SK-N-SH treated with all-trans-retinoic acid at 6 μM for 48 hours (cell line): ENCODE measurements at regions not wholly inside any gene's neighbourhood (a gene's known extent, or its start where the extent isn't known, plus 50 kb on each side); places are given as distances from the start of the nearest gene placed in this dataset.
"Not testable (repeated sequence)": the region's sequence is repeated elsewhere in the genome, so short reads cannot be mapped to it uniquely, and the experiment has no call there.

Source experiments
- ATAC-seq: fragments of 200-7000 bp; cut with Tn5 transposase; 3 replicates; pipeline ENCODE4 v1.9.1; 2020; ENCODE audit warnings: mild to moderate bottlenecking, moderate library complexity
- ARNTL ChIP-seq: fragments of 450-650 bp; formaldehyde crosslinking; IDR thresholded peaks from 2 replicates; pipeline ENCODE4 v1.5.0; 2020; ENCODE audit warnings: low read depth, mild to moderate bottlenecking, moderate library complexity, borderline replicate concordance
- BACH2 ChIP-seq: fragments of 250-450 bp; sonication (Bioruptor Pico); IDR thresholded peaks from 2 replicates; pipeline ENCODE4 v1.9.0; 2021; ENCODE audit warnings: mild to moderate bottlenecking, borderline replicate concordance
- CSDC2 ChIP-seq: fragments of 250-450 bp; sonication (Bioruptor Pico); IDR thresholded peaks from 2 replicates; pipeline ENCODE4 v1.5.0; 2020; ENCODE audit warnings: mild to moderate bottlenecking, moderate library complexity
- ESRRG ChIP-seq: fragments of 250-450 bp; sonication (Bioruptor Pico); IDR thresholded peaks from 2 replicates; pipeline ENCODE4 v1.6.1; 2021; ENCODE audit warnings: mild to moderate bottlenecking
- GLIS3 ChIP-seq: fragments of 250-450 bp; sonication (Bioruptor Pico); IDR thresholded peaks from 2 replicates; pipeline ENCODE4 v1.5.0; 2020; ENCODE audit warnings: mild to moderate bottlenecking, moderate library complexity
- ISL1 ChIP-seq: fragments of 250-450 bp; sonication (Bioruptor Pico); IDR thresholded peaks from 2 replicates; pipeline ENCODE4 v2.1.2; 2022; ENCODE audit warnings: mild to moderate bottlenecking, moderate library complexity
- OSR1 ChIP-seq: fragments of 250-450 bp; sonication (Bioruptor Pico); IDR thresholded peaks from 2 replicates; pipeline ENCODE4 v1.8.0; 2022; ENCODE audit warnings: moderate library complexity, mild to moderate bottlenecking, inconsistent platforms
- PATZ1 ChIP-seq: fragments of 250-450 bp; sonication (Bioruptor Pico); IDR thresholded peaks from 2 replicates; pipeline ENCODE4 v1.8.0; 2020; ENCODE audit warnings: mild to moderate bottlenecking, moderate library complexity, borderline replicate concordance
- PPARA ChIP-seq: fragments of 250-450 bp; sonication (Bioruptor Pico); IDR thresholded peaks from 2 replicates; pipeline ENCODE4 v1.5.0; 2020; ENCODE audit warnings: mild to moderate bottlenecking, borderline replicate concordance
- RARB ChIP-seq: fragments of 250-450 bp; sonication (Bioruptor Pico); IDR thresholded peaks from 2 replicates; pipeline ENCODE4 v1.8.0; 2021; ENCODE audit warnings: mild to moderate bottlenecking, moderate library complexity
- SNAI2 ChIP-seq: fragments of 250-450 bp; sonication (Bioruptor Pico); IDR thresholded peaks from 2 replicates; pipeline ENCODE4 v1.5.0; 2020; ENCODE audit warnings: mild to moderate bottlenecking, moderate library complexity
- TCF4 ChIP-seq: fragments of 250-450 bp; sonication (Bioruptor Pico); IDR thresholded peaks from 2 replicates; pipeline ENCODE4 v1.8.0; 2021; ENCODE audit warnings: mild to moderate bottlenecking, moderate library complexity, borderline replicate concordance
- ZC3H10 ChIP-seq: fragments of 250-450 bp; sonication (Bioruptor Pico); IDR thresholded peaks from 2 replicates; pipeline ENCODE4 v1.5.1; 2021; ENCODE audit warnings: mild to moderate bottlenecking, moderate library complexity
- ZFP3 ChIP-seq: fragments of 250-450 bp; sonication (Bioruptor Pico); IDR thresholded peaks from 2 replicates; pipeline ENCODE4 v1.5.0; 2020; ENCODE audit warnings: mild to moderate bottlenecking, moderate library complexity
- ZFP30 ChIP-seq: fragments of 450-650 bp; formaldehyde crosslinking; IDR thresholded peaks from 2 replicates; pipeline ENCODE4 v1.5.0; 2022; ENCODE audit warnings: mild to moderate bottlenecking, moderate library complexity
- ZNF565 ChIP-seq: fragments of 450-650 bp; formaldehyde crosslinking; conservative IDR thresholded peaks from 2 replicates; pipeline ENCODE4 v1.5.0; 2020; ENCODE audit warnings: low read depth, mild to moderate bottlenecking, moderate library complexity
- ZNF8 ChIP-seq: fragments of 450-650 bp; formaldehyde crosslinking; IDR thresholded peaks from 2 replicates; pipeline ENCODE4 v1.5.0; 2020; ENCODE audit warnings: mild to moderate bottlenecking, moderate library complexity
- TF ChIP-seq, protein P1 (sequence below): fragments of 250-450 bp; sonication (Bioruptor Pico); IDR thresholded peaks from 2 replicates; pipeline ENCODE4 v1.5.1; 2020; ENCODE audit warnings: low read depth, mild to moderate bottlenecking, moderate library complexity
- TF ChIP-seq, protein P2 (sequence below): fragments of 250-450 bp; sonication (Bioruptor Pico); IDR thresholded peaks from 2 replicates; pipeline ENCODE4 v1.8.0; 2021; ENCODE audit warnings: low read depth, mild to moderate bottlenecking, moderate library complexity, borderline replicate concordance
- TF ChIP-seq, protein P3 (sequence below): fragments of 250-450 bp; sonication (Bioruptor Pico); IDR thresholded peaks from 2 replicates; pipeline ENCODE4 v1.5.0; 2020; ENCODE audit warnings: mild to moderate bottlenecking, moderate library complexity

- ATAC-seq: no peak
- TF ChIP-seq, protein P1, sequence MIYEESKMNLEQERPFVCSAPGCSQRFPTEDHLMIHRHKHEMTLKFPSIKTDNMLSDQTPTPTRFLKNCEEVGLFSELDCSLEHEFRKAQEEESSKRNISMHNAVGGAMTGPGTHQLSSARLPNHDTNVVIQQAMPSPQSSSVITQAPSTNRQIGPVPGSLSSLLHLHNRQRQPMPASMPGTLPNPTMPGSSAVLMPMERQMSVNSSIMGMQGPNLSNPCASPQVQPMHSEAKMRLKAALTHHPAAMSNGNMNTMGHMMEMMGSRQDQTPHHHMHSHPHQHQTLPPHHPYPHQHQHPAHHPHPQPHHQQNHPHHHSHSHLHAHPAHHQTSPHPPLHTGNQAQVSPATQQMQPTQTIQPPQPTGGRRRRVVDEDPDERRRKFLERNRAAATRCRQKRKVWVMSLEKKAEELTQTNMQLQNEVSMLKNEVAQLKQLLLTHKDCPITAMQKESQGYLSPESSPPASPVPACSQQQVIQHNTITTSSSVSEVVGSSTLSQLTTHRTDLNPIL (CRISPR knock-in tag): no peak
- no peak for TF ChIP-seq ESRRG (CRISPR knock-in tag)
- no peak for TF ChIP-seq PPARA (CRISPR knock-in tag)
- no peak for TF ChIP-seq SNAI2 (CRISPR knock-in tag)
- TF ChIP-seq ZNF8 (CRISPR knock-in tag): no peak
- no peak for TF ChIP-seq TCF4 (CRISPR knock-in tag)
- TF ChIP-seq RARB (CRISPR knock-in tag): no peak
- no peak for TF ChIP-seq GLIS3 (CRISPR knock-in tag)
- TF ChIP-seq PATZ1 (CRISPR knock-in tag): no peak
- TF ChIP-seq, protein P2, sequence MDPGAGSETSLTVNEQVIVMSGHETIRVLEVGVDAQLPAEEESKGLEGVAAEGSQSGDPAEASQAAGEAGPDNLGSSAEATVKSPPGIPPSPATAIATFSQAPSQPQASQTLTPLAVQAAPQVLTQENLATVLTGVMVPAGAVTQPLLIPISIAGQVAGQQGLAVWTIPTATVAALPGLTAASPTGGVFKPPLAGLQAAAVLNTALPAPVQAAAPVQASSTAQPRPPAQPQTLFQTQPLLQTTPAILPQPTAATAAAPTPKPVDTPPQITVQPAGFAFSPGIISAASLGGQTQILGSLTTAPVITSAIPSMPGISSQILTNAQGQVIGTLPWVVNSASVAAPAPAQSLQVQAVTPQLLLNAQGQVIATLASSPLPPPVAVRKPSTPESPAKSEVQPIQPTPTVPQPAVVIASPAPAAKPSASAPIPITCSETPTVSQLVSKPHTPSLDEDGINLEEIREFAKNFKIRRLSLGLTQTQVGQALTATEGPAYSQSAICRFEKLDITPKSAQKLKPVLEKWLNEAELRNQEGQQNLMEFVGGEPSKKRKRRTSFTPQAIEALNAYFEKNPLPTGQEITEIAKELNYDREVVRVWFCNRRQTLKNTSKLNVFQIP (CRISPR knock-in tag): no peak
- no peak for TF ChIP-seq ISL1
- no peak for TF ChIP-seq OSR1 (CRISPR knock-in tag)
- no peak for TF ChIP-seq ZNF565 (CRISPR knock-in tag)
- TF ChIP-seq ZFP30 (CRISPR knock-in tag): no peak
Observed at GRCh38 chr9:14993901-14994554, 83.8 kb upstream of the FREM1 start.

- 0 out of 2 replicates have a peak, but pooled peaks have one; percentile 37 for TF ChIP-seq ZFP3 (CRISPR knock-in tag)
- TF ChIP-seq, protein P3, sequence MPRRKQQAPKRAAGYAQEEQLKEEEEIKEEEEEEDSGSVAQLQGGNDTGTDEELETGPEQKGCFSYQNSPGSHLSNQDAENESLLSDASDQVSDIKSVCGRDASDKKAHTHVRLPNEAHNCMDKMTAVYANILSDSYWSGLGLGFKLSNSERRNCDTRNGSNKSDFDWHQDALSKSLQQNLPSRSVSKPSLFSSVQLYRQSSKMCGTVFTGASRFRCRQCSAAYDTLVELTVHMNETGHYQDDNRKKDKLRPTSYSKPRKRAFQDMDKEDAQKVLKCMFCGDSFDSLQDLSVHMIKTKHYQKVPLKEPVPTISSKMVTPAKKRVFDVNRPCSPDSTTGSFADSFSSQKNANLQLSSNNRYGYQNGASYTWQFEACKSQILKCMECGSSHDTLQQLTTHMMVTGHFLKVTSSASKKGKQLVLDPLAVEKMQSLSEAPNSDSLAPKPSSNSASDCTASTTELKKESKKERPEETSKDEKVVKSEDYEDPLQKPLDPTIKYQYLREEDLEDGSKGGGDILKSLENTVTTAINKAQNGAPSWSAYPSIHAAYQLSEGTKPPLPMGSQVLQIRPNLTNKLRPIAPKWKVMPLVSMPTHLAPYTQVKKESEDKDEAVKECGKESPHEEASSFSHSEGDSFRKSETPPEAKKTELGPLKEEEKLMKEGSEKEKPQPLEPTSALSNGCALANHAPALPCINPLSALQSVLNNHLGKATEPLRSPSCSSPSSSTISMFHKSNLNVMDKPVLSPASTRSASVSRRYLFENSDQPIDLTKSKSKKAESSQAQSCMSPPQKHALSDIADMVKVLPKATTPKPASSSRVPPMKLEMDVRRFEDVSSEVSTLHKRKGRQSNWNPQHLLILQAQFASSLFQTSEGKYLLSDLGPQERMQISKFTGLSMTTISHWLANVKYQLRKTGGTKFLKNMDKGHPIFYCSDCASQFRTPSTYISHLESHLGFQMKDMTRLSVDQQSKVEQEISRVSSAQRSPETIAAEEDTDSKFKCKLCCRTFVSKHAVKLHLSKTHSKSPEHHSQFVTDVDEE (CRISPR knock-in tag): no peak
- ATAC-seq: peak; percentile 95
Observed at GRCh38 chr9:14993061-14993800, 83.0 kb upstream of the FREM1 start.

DNA sequence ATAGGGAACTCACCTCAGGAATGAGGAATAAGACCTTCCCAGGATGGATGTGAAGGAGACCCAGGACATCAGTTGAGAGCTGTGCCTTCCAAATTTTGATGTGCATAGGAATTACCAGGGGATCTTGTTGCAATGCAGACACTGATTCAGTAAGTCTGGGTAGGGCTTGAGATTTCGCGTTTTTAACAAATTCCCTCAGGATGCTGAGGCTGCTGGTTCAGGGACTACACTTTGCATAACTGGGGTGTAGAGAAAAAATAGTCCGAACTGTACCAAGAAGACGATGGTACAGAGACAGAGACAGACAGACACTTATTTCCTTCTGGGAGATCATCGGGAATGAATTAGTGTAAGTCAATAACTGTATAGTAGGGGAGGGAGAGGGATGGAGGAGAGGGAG, 82.3 kb upstream of the FREM1 start:
- TF ChIP-seq BACH2 (CRISPR knock-in tag) (no peak), SNAI2 (CRISPR knock-in tag) (no peak)

GRCh38 chr9:14992081-14992480, 81.9 kb upstream of the FREM1 start:
- ATAC-seq: peak; percentile 20
- TF ChIP-seq TCF4 (CRISPR knock-in tag) (no peak), CSDC2 (no peak), ARNTL (CRISPR knock-in tag) (no peak), ZFP30 (CRISPR knock-in tag) (no peak), PATZ1 (CRISPR knock-in tag) (no peak), ESRRG (CRISPR knock-in tag) (no peak), GLIS3 (CRISPR knock-in tag) (no peak), ZC3H10 (no peak), ZNF8 (CRISPR knock-in tag) (no peak)
- TF ChIP-seq, protein P2 (CRISPR knock-in tag): no peak

More for the DNA sequence above, 82.3 kb upstream of the FREM1 start:
- peak; percentile 19 for ATAC-seq

- ATAC-seq: not testable (repeated sequence)
Observed at GRCh38 chr9:14990647-14991046, 80.4 kb upstream of the FREM1 start.
